Mammary epithelial cell (primary cell): ENCODE measurements at regions not wholly inside any gene's neighbourhood (a gene's known extent, or its start where the extent isn't known, plus 50 kb on each side); places are given as distances from the start of the nearest gene placed in this dataset.

ENCODE experiments used
- CTCF ChIP-seq, 2 donors: IDR thresholded peaks in 1 of 2; conservative IDR thresholded peaks in 1 of 2; 2 replicates each; pipeline ENCODE4 v1.5.1; 2011 to 2012; ENCODE audit warnings: inconsistent platforms in 2 of 2, low read length in 2 of 2, mild to moderate bottlenecking in 2 of 2, control low read depth in 1 of 2, low read depth in 1 of 2; ENCODE audit not compliant: insufficient read depth in 1 of 2; ENCODE audit errors: extremely low read depth in 1 of 2
- EZH2 ChIP-seq: IDR thresholded peaks from 2 replicates; pipeline ENCODE4 v1.6.1; 2012; ENCODE audit warnings: low read length, inconsistent platforms, borderline replicate concordance

- TF ChIP-seq EZH2: no peak
- TF ChIP-seq CTCF (conservative IDR thresholded peaks at IDR 0.05 in 1 of 2, IDR thresholded peaks at IDR 0.05 in 1 of 2; ENCODE audit: extremely low read depth in 1 of 2, insufficient read depth in 1 of 2, low read depth in 1 of 2, low read length in 2 of 2): no peak
Measured at GRCh38 chr4:180571516-180572055, 1671.6 kb upstream of the TENM3 start.
